ENCODE measurements at regions not wholly inside any gene's neighbourhood (a gene's known extent, or its start where the extent isn't known, plus 50 kb on each side); places are given as distances from the start of the nearest gene placed in this dataset.

GRCh38 chr2:129819855-129820254 lies 159.6 kb upstream of the RAB6C start:
- TF ChIP-seq POLR2A (IDR thresholded peaks at IDR 0.05) (no peak), CTCF (IDR thresholded peaks at IDR 0.05) (no peak)

All from prostate gland (tissue), 2 donors.